ENCODE measurements at regions not wholly inside any gene's neighbourhood (a gene's known extent, or its start where the extent isn't known, plus 50 kb on each side); places are given as distances from the start of the nearest gene placed in this dataset.
"Not testable (repeated sequence)": the region's sequence is repeated elsewhere in the genome, so short reads cannot be mapped to it uniquely, and the experiment has no call there.

- Histone ChIP-seq H2AFZ (ENCODE audit: low read depth, low read length) (no peak overlapping the region), H3K4me1 (ENCODE audit: insufficient read depth, low read length) (no peaks in the 10 kb centered on the region), H3K4me3 (ENCODE audit: low read length) (no peak overlapping the region), H3K9me3 (ENCODE audit: low read length) (no peaks in the 10 kb centered on the region), H3K36me3 (ENCODE audit: insufficient read depth, low read length) (no peaks in the 10 kb centered on the region), H3K27me3 (ENCODE audit: insufficient read depth, low read length) (no peaks in the 10 kb centered on the region)
Observed at GRCh38 chr5:154702477-154702876, 52.7 kb upstream of the LARP1 start.

- not testable (repeated sequence) for H3K36me3 ChIP-seq (ENCODE audit: insufficient read depth, low read length); H3K9me3 ChIP-seq (ENCODE audit: low read length); H3K4me1 ChIP-seq (ENCODE audit: insufficient read depth, low read length); H3K4me3 ChIP-seq (ENCODE audit: low read length); H2AFZ ChIP-seq (ENCODE audit: low read depth, low read length); H3K27me3 ChIP-seq (ENCODE audit: insufficient read depth, low read length)
Observed at GRCh38 chr5:154701725-154702124, 53.5 kb upstream of the LARP1 start.

- Histone ChIP-seq H3K9me3 (ENCODE audit: low read length) (no peaks in the 10 kb centered on the region), H3K4me3 (ENCODE audit: low read length) (no peak overlapping the region), H3K27me3 (ENCODE audit: insufficient read depth, low read length) (no peaks in the 10 kb centered on the region), H3K4me1 (ENCODE audit: insufficient read depth, low read length) (no peaks in the 10 kb centered on the region), H3K36me3 (ENCODE audit: insufficient read depth, low read length) (no peaks in the 10 kb centered on the region), H2AFZ (ENCODE audit: low read depth, low read length) (no peak overlapping the region)
Observed at GRCh38 chr5:154701181-154701580, 54.0 kb upstream of the LARP1 start.

GRCh38 chr5:154700289-154700928 is 54.8 kb upstream of the LARP1 start:
- H3K36me3 ChIP-seq (ENCODE audit: insufficient read depth, low read length); H3K4me1 ChIP-seq (ENCODE audit: insufficient read depth, low read length); H3K27me3 ChIP-seq (ENCODE audit: insufficient read depth, low read length); H3K9me3 ChIP-seq (ENCODE audit: low read length); H2AFZ ChIP-seq (ENCODE audit: low read depth, low read length); H3K4me3 ChIP-seq (ENCODE audit: low read length): not testable (repeated sequence)

- Histone ChIP-seq H3K4me3 (ENCODE audit: low read length) (no peak overlapping the region), H3K36me3 (ENCODE audit: insufficient read depth, low read length) (no peaks in the 10 kb centered on the region), H3K4me1 (ENCODE audit: insufficient read depth, low read length) (no peaks in the 10 kb centered on the region), H3K9me3 (ENCODE audit: low read length) (no peaks in the 10 kb centered on the region), H2AFZ (ENCODE audit: low read depth, low read length) (no peak overlapping the region), H3K27me3 (ENCODE audit: insufficient read depth, low read length) (no peaks in the 10 kb centered on the region)
Observed at GRCh38 chr5:154698763-154699162, 56.4 kb upstream of the LARP1 start.

- Histone ChIP-seq H3K9me3 (ENCODE audit: low read length) (no peaks in the 10 kb centered on the region), H2AFZ (ENCODE audit: low read depth, low read length) (no peak overlapping the region), H3K4me1 (ENCODE audit: insufficient read depth, low read length) (no peaks in the 10 kb centered on the region), H3K4me3 (ENCODE audit: low read length) (no peak overlapping the region), H3K27me3 (ENCODE audit: insufficient read depth, low read length) (no peaks in the 10 kb centered on the region), H3K36me3 (ENCODE audit: insufficient read depth, low read length) (no peaks in the 10 kb centered on the region)
Observed at GRCh38 chr5:154697371-154697770, 57.8 kb upstream of the LARP1 start.

- Histone ChIP-seq H3K4me3 (ENCODE audit: low read length) (no peak overlapping the region), H3K9me3 (ENCODE audit: low read length) (no peaks in the 10 kb centered on the region), H3K4me1 (ENCODE audit: insufficient read depth, low read length) (no peaks in the 10 kb centered on the region), H3K27me3 (ENCODE audit: insufficient read depth, low read length) (no peaks in the 10 kb centered on the region), H2AFZ (ENCODE audit: low read depth, low read length) (no peak overlapping the region), H3K36me3 (ENCODE audit: insufficient read depth, low read length) (no peaks in the 10 kb centered on the region)
Observed at GRCh38 chr5:154696891-154697290, 58.3 kb upstream of the LARP1 start.

GRCh38 chr5:154694159-154694558 is 61.0 kb upstream of the LARP1 start:
- Histone ChIP-seq H3K27me3 (ENCODE audit: insufficient read depth, low read length) (no peaks in the 10 kb centered on the region), H3K36me3 (ENCODE audit: insufficient read depth, low read length) (no peaks in the 10 kb centered on the region), H2AFZ (ENCODE audit: low read depth, low read length) (no peak overlapping the region), H3K9me3 (ENCODE audit: low read length) (no peaks in the 10 kb centered on the region), H3K4me1 (ENCODE audit: insufficient read depth, low read length) (no peaks in the 10 kb centered on the region), H3K4me3 (ENCODE audit: low read length) (no peak overlapping the region)

GRCh38 chr5:154690488-154690887 is 64.7 kb upstream of the LARP1 start:
- Histone ChIP-seq H3K9me3 (ENCODE audit: low read length) (peaks cover 3% of the 10 kb centered on the region), H3K4me1 (ENCODE audit: insufficient read depth, low read length) (no peaks in the 10 kb centered on the region), H3K4me3 (ENCODE audit: low read length) (no peak overlapping the region), H3K36me3 (ENCODE audit: insufficient read depth, low read length) (no peaks in the 10 kb centered on the region), H3K27me3 (ENCODE audit: insufficient read depth, low read length) (no peaks in the 10 kb centered on the region), H2AFZ (ENCODE audit: low read depth, low read length) (no peak overlapping the region)

- H3K4me1 ChIP-seq (ENCODE audit: insufficient read depth, low read length) = peaks cover 3% of the 10 kb centered on the region
- H3K4me3 ChIP-seq (ENCODE audit: low read length) = no peak overlapping the region
- no peak overlapping the region for H2AFZ ChIP-seq (ENCODE audit: low read depth, low read length)
- H3K36me3 ChIP-seq (ENCODE audit: insufficient read depth, low read length) = no peaks in the 10 kb centered on the region
- peaks cover 3% of the 10 kb centered on the region for H3K27me3 ChIP-seq (ENCODE audit: insufficient read depth, low read length)
- H3K9me3 ChIP-seq (ENCODE audit: low read length) = peaks cover 3% of the 10 kb centered on the region
Observed at GRCh38 chr5:154686490-154686889, 68.7 kb upstream of the LARP1 start.

- no peaks in the 10 kb centered on the region for H3K36me3 ChIP-seq (ENCODE audit: insufficient read depth, low read length)
- H3K4me1 ChIP-seq (ENCODE audit: insufficient read depth, low read length) = peaks cover 3% of the 10 kb centered on the region
- peak overlapping the region; percentile 52 for H3K4me3 ChIP-seq (ENCODE audit: low read length)
- peaks cover 3% of the 10 kb centered on the region for H3K27me3 ChIP-seq (ENCODE audit: insufficient read depth, low read length)
- H3K9me3 ChIP-seq (ENCODE audit: low read length) = peaks cover 3% of the 10 kb centered on the region
- peak overlapping the region; percentile 93 for H2AFZ ChIP-seq (ENCODE audit: low read depth, low read length)
Observed at GRCh38 chr5:154683101-154683880, 71.9 kb upstream of the LARP1 start.

- no peaks in the 10 kb centered on the region for H3K9me3 ChIP-seq (ENCODE audit: low read length)
- no peak overlapping the region for H3K4me3 ChIP-seq (ENCODE audit: low read length)
- no peaks in the 10 kb centered on the region for H3K36me3 ChIP-seq (ENCODE audit: insufficient read depth, low read length)
- H3K4me1 ChIP-seq (ENCODE audit: insufficient read depth, low read length) = peaks cover 3% of the 10 kb centered on the region
- H3K27me3 ChIP-seq (ENCODE audit: insufficient read depth, low read length) = peaks cover 3% of the 10 kb centered on the region
- no peak overlapping the region for H2AFZ ChIP-seq (ENCODE audit: low read depth, low read length)
Observed at GRCh38 chr5:154679501-154679900, 75.7 kb upstream of the LARP1 start.

GRCh38 chr5:154677921-154678320 is 77.3 kb upstream of the LARP1 start:
- Histone ChIP-seq H3K36me3 (ENCODE audit: insufficient read depth, low read length) (no peaks in the 10 kb centered on the region), H3K27me3 (ENCODE audit: insufficient read depth, low read length) (no peaks in the 10 kb centered on the region), H2AFZ (ENCODE audit: low read depth, low read length) (no peak overlapping the region), H3K4me1 (ENCODE audit: insufficient read depth, low read length) (peaks cover 1% of the 10 kb centered on the region), H3K9me3 (ENCODE audit: low read length) (no peaks in the 10 kb centered on the region), H3K4me3 (ENCODE audit: low read length) (no peak overlapping the region)

- Histone ChIP-seq H3K4me3 (ENCODE audit: low read length) (no peak overlapping the region), H3K9me3 (ENCODE audit: low read length) (no peaks in the 10 kb centered on the region), H2AFZ (ENCODE audit: low read depth, low read length) (no peak overlapping the region), H3K27me3 (ENCODE audit: insufficient read depth, low read length) (no peaks in the 10 kb centered on the region), H3K4me1 (ENCODE audit: insufficient read depth, low read length) (no peaks in the 10 kb centered on the region), H3K36me3 (ENCODE audit: insufficient read depth, low read length) (no peaks in the 10 kb centered on the region)
Observed at GRCh38 chr5:154676508-154676907, 78.7 kb upstream of the LARP1 start.
